Muscle of back (tissue), 3 donors: ENCODE measurements at regions not wholly inside any gene's neighbourhood (a gene's known extent, or its start where the extent isn't known, plus 50 kb on each side); places are given as distances from the start of the nearest gene placed in this dataset.

Experiments
- DNase-seq, 3 donors: peaks; one replicate each; pipeline versions ENCODE4 v3.0.0 to v3.0.0-alpha.2; 2013

- no peak for DNase-seq
These were observed 139.6 kb upstream of the GPR26 start for GRCh38 chr10:123526356-123527064.

- no peak for DNase-seq
These were observed 139.0 kb upstream of the GPR26 start for GRCh38 chr10:123527151-123527550.

GRCh38 chr10:123529146-123529760, 136.9 kb upstream of the GPR26 start:
- DNase-seq, result no peak

GRCh38 chr10:123530166-123530870, 135.8 kb upstream of the GPR26 start:
- no peak for DNase-seq

- no peak for DNase-seq
These were observed 130.8 kb upstream of the GPR26 start for GRCh38 chr10:123535386-123535785.

- no peak for DNase-seq
These were observed 129.8 kb upstream of the GPR26 start for GRCh38 chr10:123536176-123536845.

- peak in 1 of 3 donors; percentile 9 for DNase-seq
These were observed 128.8 kb upstream of the GPR26 start for GRCh38 chr10:123537188-123537961.

- no peak for DNase-seq
These were observed 127.5 kb upstream of the GPR26 start for GRCh38 chr10:123538401-123539320.

- no peak for DNase-seq
These were observed 121.2 kb upstream of the GPR26 start for GRCh38 chr10:123544986-123545385.

GRCh38 chr10:123548770-123549169, 117.4 kb upstream of the GPR26 start:
- DNase-seq, result no peak

- no peak for DNase-seq
These were observed 116.2 kb upstream of the GPR26 start for GRCh38 chr10:123549761-123550454.

- no peak for DNase-seq
These were observed 115.5 kb upstream of the GPR26 start for GRCh38 chr10:123550675-123551096.

GRCh38 chr10:123551259-123551658, 114.9 kb upstream of the GPR26 start:
- no peak for DNase-seq

GRCh38 chr10:123552760-123553554, 113.2 kb upstream of the GPR26 start:
- DNase-seq, result no peak

GRCh38 chr10:123553810-123554430, 112.2 kb upstream of the GPR26 start:
- DNase-seq, result no peak

- peak in 1 of 3 donors; percentile 13 for DNase-seq
These were observed 111.5 kb upstream of the GPR26 start for GRCh38 chr10:123554656-123555055.

- DNase-seq, result no peak
These were observed 110.5 kb upstream of the GPR26 start for GRCh38 chr10:123555616-123556015.

- no peak for DNase-seq
These were observed 110.1 kb upstream of the GPR26 start for GRCh38 chr10:123556049-123556448.

- DNase-seq, result no peak
These were observed 109.4 kb upstream of the GPR26 start for GRCh38 chr10:123556736-123557135.
